Liver (tissue), 8 donors: ENCODE measurements at regions not wholly inside any gene's neighbourhood (a gene's known extent, or its start where the extent isn't known, plus 50 kb on each side); places are given as distances from the start of the nearest gene placed in this dataset.

Source experiments
- DNase-seq: peaks from one replicate; pipeline ENCODE4 v3.0.0-alpha.2; 2017; ENCODE audit warnings: low spot score
- H3K27ac ChIP-seq, 2 donors: one replicate each; pipeline ENCODE4 v1.7.0; 2013; ENCODE audit warnings: inconsistent platforms in 2 of 2, low read length in 2 of 2, control low read depth in 1 of 2, low read depth in 1 of 2, mild to moderate bottlenecking in 1 of 2
- H3K27me3 ChIP-seq, 4 donors: one replicate each; pipeline versions ENCODE4 v1.6.1 to v1.7.0; 2013; ENCODE audit warnings: low read length in 3 of 4, inconsistent platforms in 1 of 4, mild to moderate bottlenecking in 1 of 4, moderate library complexity in 1 of 4; ENCODE audit not compliant: control insufficient read depth in 4 of 4, insufficient read depth in 4 of 4
- H3K36me3 ChIP-seq, 4 donors: one replicate each; pipeline versions ENCODE4 v1.6.1 to v1.7.0; 2013; ENCODE audit warnings: low read length in 3 of 4, mild to moderate bottlenecking in 3 of 4, low read depth in 1 of 4, moderate library complexity in 1 of 4; ENCODE audit not compliant: control insufficient read depth in 4 of 4, insufficient read depth in 3 of 4
- H3K4me1 ChIP-seq, 4 donors: one replicate each; pipeline versions ENCODE4 v1.6.1 to v1.7.0; 2013; ENCODE audit warnings: low read length in 3 of 4, mild to moderate bottlenecking in 3 of 4, moderate library complexity in 1 of 4; ENCODE audit not compliant: control insufficient read depth in 4 of 4, insufficient read depth in 4 of 4
- H3K4me3 ChIP-seq, 3 donors: one replicate each; pipeline versions ENCODE4 v1.6.1 to v1.7.0; 2013; ENCODE audit warnings: low read length in 3 of 3, control low read depth in 1 of 3, low read depth in 1 of 3, mild to moderate bottlenecking in 1 of 3
- H3K9ac ChIP-seq, 2 donors: one replicate each; pipeline ENCODE4 v1.7.0; 2013; ENCODE audit warnings: low read length in 2 of 2, mild to moderate bottlenecking in 2 of 2, moderate library complexity in 2 of 2, control low read depth in 1 of 2, low read depth in 1 of 2
- H3K9me3 ChIP-seq, 4 donors: one replicate each; pipeline versions ENCODE4 v1.6.1 to v1.7.0; 2013; ENCODE audit warnings: low read length in 3 of 4; ENCODE audit not compliant: control insufficient read depth in 4 of 4
- ATF3 ChIP-seq: IDR thresholded peaks from 2 replicates; pipeline ENCODE4 v1.6.1; 2016; ENCODE audit warnings: antibody characterized with exemption
- CTCF ChIP-seq: fragments of 150-350 bp; IDR thresholded peaks from 2 replicates; pipeline ENCODE4 v1.5.1; 2017; ENCODE audit warnings: improper control_type of control experiment, low read depth, low read length; ENCODE audit not compliant: missing input control
- EGR1 ChIP-seq, 2 donors: IDR thresholded peaks; 2 replicates each; pipeline ENCODE4 v1.6.1; 2016 to 2018; ENCODE audit warnings: antibody characterized with exemption in 2 of 2, low read depth in 2 of 2
- FOXA1 ChIP-seq: IDR thresholded peaks from 2 replicates; pipeline ENCODE4 v1.6.1; 2016; ENCODE audit warnings: antibody characterized with exemption
- FOXA2 ChIP-seq: IDR thresholded peaks from 2 replicates; pipeline ENCODE4 v1.6.1; 2016; ENCODE audit warnings: antibody characterized with exemption
- HNF4A ChIP-seq, 2 donors: conservative IDR thresholded peaks; 2 replicates each; pipeline ENCODE4 v1.6.1; 2016; ENCODE audit warnings: antibody characterized with exemption in 2 of 2, mild to moderate bottlenecking in 2 of 2
- HNF4G ChIP-seq: IDR thresholded peaks from 2 replicates; pipeline ENCODE4 v1.6.1; 2016; ENCODE audit warnings: antibody characterized with exemption
- JUND ChIP-seq, 2 donors: IDR thresholded peaks; 2 replicates each; pipeline ENCODE4 v1.6.1; 2016; ENCODE audit warnings: antibody characterized with exemption in 2 of 2
- MAX ChIP-seq: IDR thresholded peaks from 2 replicates; pipeline ENCODE4 v1.6.1; 2016; ENCODE audit warnings: antibody characterized with exemption
- NR2F2 ChIP-seq: IDR thresholded peaks from 2 replicates; pipeline ENCODE4 v1.6.1; 2016; ENCODE audit warnings: antibody characterized with exemption
- RAD21 ChIP-seq, 2 donors: IDR thresholded peaks; 2 replicates each; pipeline ENCODE4 v1.6.1; 2016; ENCODE audit warnings: antibody characterized with exemption in 2 of 2, mild to moderate bottlenecking in 2 of 2
- REST ChIP-seq: IDR thresholded peaks from 2 replicates; pipeline ENCODE4 v1.6.1; 2016; ENCODE audit warnings: antibody characterized with exemption, mild to moderate bottlenecking
- RXRA ChIP-seq, 2 donors: IDR thresholded peaks; 2 replicates each; pipeline ENCODE4 v1.6.1; 2017 to 2018; ENCODE audit warnings: antibody characterized with exemption in 2 of 2, mild to moderate bottlenecking in 1 of 2
- SP1 ChIP-seq: IDR thresholded peaks from 2 replicates; pipeline ENCODE4 v1.6.1; 2018; ENCODE audit warnings: antibody characterized with exemption, mild to moderate bottlenecking
- TAF1 ChIP-seq: conservative IDR thresholded peaks from 2 replicates; pipeline ENCODE4 v1.6.1; 2016; ENCODE audit warnings: antibody characterized with exemption, mild to moderate bottlenecking
- YY1 ChIP-seq: IDR thresholded peaks from 2 replicates; pipeline ENCODE4 v1.6.1; 2016; ENCODE audit warnings: antibody characterized with exemption, mild to moderate bottlenecking
- ZBTB33 ChIP-seq: IDR thresholded peaks from 2 replicates; pipeline ENCODE4 v1.6.1; 2016; ENCODE audit warnings: antibody characterized with exemption
- WGBS: extraction: QIAGEN DNeasy Blood & Tissue Kit; methylation state at CpG from one replicate; pipeline ENCODE4 v1.1.7; 2013; 5-methylcytosine and 5-hydroxymethylcytosine counted together
- donor health status: healthy.
- donor health status: healthy.
- donor health status: healthy.
- donor health status: healthy.
- donor health status: healthy.

GRCh38 chr15:66999046-66999968 lies 66.1 kb upstream of the SMAD3 start:
- Histone ChIP-seq H3K27me3 (no peaks in the 10 kb centered on the region), H3K27ac (no peak overlapping the region), H3K9ac (no peak overlapping the region), H3K4me1 (peaks cover 0 to 5% (median 1%) of the 10 kb centered on the region in 4 donors), H3K9me3 (no peaks in the 10 kb centered on the region), H3K36me3 (peaks cover 0 to 3% (median 0%) of the 10 kb centered on the region in 4 donors), H3K4me3 (no peak overlapping the region)
- TF ChIP-seq ATF3 = no peak
- no peak for TF ChIP-seq RXRA (IDR thresholded peaks at IDR 0.05)
- TF ChIP-seq NR2F2 = no peak
- TF ChIP-seq MAX = no peak
- TF ChIP-seq SP1 = no peak
- TF ChIP-seq FOXA2 = no peak
- TF ChIP-seq JUND (IDR thresholded peaks at IDR 0.05) = no peak
- no peak for TF ChIP-seq TAF1
- no peak for TF ChIP-seq HNF4G
- no peak for TF ChIP-seq FOXA1
- no peak for TF ChIP-seq RAD21 (IDR thresholded peaks at IDR 0.05)
- TF ChIP-seq EGR1 (IDR thresholded peaks at IDR 0.05; ENCODE audit: low read depth in 2 of 2) = no peak
- TF ChIP-seq CTCF = no peak
- TF ChIP-seq HNF4A (conservative IDR thresholded peaks at IDR 0.05) = no peak
- TF ChIP-seq YY1 = no peak
- no peak for TF ChIP-seq ZBTB33
- TF ChIP-seq REST = no peak
- WGBS = 90% methylated on average over 1 of the region's 1 CpG
- no peak for DNase-seq
